ENCODE measurements at regions not wholly inside any gene's neighbourhood (a gene's known extent, or its start where the extent isn't known, plus 50 kb on each side); places are given as distances from the start of the nearest gene placed in this dataset.

- Histone ChIP-seq H3K79me1 (ENCODE audit: low read depth, low read length) (no peaks in the 10 kb centered on the region), H4K8ac (ENCODE audit: low read depth, low read length) (no peak overlapping the region), H4K91ac (ENCODE audit: low read depth, low read length, poor library complexity) (no peak overlapping the region), H3K23ac (ENCODE audit: low read depth, low read length, poor library complexity) (no peak overlapping the region), H3K9me3 (replicated peaks in 1 of 2; ENCODE audit: control insufficient read depth in 2 of 2, insufficient read depth in 1 of 2, low read depth in 1 of 2, low read length in 2 of 2) (no peaks in the 10 kb centered on the region), H3K36me3 (replicated peaks in 1 of 2; ENCODE audit: control insufficient read depth in 2 of 2, insufficient read depth in 2 of 2, low read length in 2 of 2) (no peaks in the 10 kb centered on the region), H3K27me3 (ENCODE audit: control insufficient read depth in 3 of 3, insufficient read depth in 3 of 3, low read depth in 1 of 3, low read length in 3 of 3) (no peaks in the 10 kb centered on the region), H3K18ac (ENCODE audit: low read length) (no peak overlapping the region), H2BK5ac (ENCODE audit: low read length) (no peak overlapping the region), H3K27ac (replicated peaks; ENCODE audit: low read length) (no peak overlapping the region), H3K4me2 (ENCODE audit: insufficient read depth, low read length, poor library complexity, severe bottlenecking) (no peak overlapping the region), H3K4me3 (ENCODE audit: low read length in 2 of 2) (no peak overlapping the region), H3K9ac (ENCODE audit: low read depth, low read length, poor library complexity) (no peak overlapping the region), H2AK5ac (ENCODE audit: low read depth, low read length) (no peak overlapping the region), H3K4ac (ENCODE audit: low read length) (no peak overlapping the region), H2BK12ac (ENCODE audit: low read length) (no peak overlapping the region), H2AFZ (ENCODE audit: low read length) (no peak overlapping the region), H2BK15ac (ENCODE audit: low read length) (no peak overlapping the region), H3K14ac (ENCODE audit: low read length) (no peak overlapping the region), H3K4me1 (ENCODE audit: control insufficient read depth in 2 of 2, insufficient read depth in 1 of 2, low read depth in 1 of 2, low read length in 2 of 2) (peaks cover 7 to 14% of the 10 kb centered on the region in 2 donors), H2BK120ac (ENCODE audit: low read depth, low read length) (no peak overlapping the region)
- no CpG with 5 or more reads among the region's 3 CpGs for WGBS, 2 donors (ENCODE audit: extremely low coverage in 2 of 2, insufficient read length in 2 of 2, insufficient replicate concordance in 1 of 2)
- no peak for DNase-seq (ENCODE audit: low spot score)
Measured at GRCh38 chr2:217013926-217014325, 154.1 kb upstream of the TNP1 start.

GRCh38 chr2:217011576-217011975 lies 151.7 kb upstream of the TNP1 start:
- Histone ChIP-seq H2BK120ac (ENCODE audit: low read depth, low read length) (no peak overlapping the region), H3K4me2 (ENCODE audit: insufficient read depth, low read length, poor library complexity, severe bottlenecking) (no peak overlapping the region), H3K27ac (replicated peaks; ENCODE audit: low read length) (no peak overlapping the region), H2AK5ac (ENCODE audit: low read depth, low read length) (no peak overlapping the region), H3K23ac (ENCODE audit: low read depth, low read length, poor library complexity) (no peak overlapping the region), H4K91ac (ENCODE audit: low read depth, low read length, poor library complexity) (no peak overlapping the region), H3K14ac (ENCODE audit: low read length) (no peak overlapping the region), H3K9me3 (replicated peaks in 1 of 2; ENCODE audit: control insufficient read depth in 2 of 2, insufficient read depth in 1 of 2, low read depth in 1 of 2, low read length in 2 of 2) (no peaks in the 10 kb centered on the region), H2BK15ac (ENCODE audit: low read length) (no peak overlapping the region), H2BK12ac (ENCODE audit: low read length) (no peak overlapping the region), H2BK5ac (ENCODE audit: low read length) (no peak overlapping the region), H3K9ac (ENCODE audit: low read depth, low read length, poor library complexity) (no peak overlapping the region), H3K18ac (ENCODE audit: low read length) (no peak overlapping the region), H3K27me3 (ENCODE audit: control insufficient read depth in 3 of 3, insufficient read depth in 3 of 3, low read depth in 1 of 3, low read length in 3 of 3) (no peaks in the 10 kb centered on the region), H2AFZ (ENCODE audit: low read length) (no peak overlapping the region), H3K79me1 (ENCODE audit: low read depth, low read length) (no peaks in the 10 kb centered on the region), H3K4me3 (ENCODE audit: low read length in 2 of 2) (no peak overlapping the region), H3K36me3 (replicated peaks in 1 of 2; ENCODE audit: control insufficient read depth in 2 of 2, insufficient read depth in 2 of 2, low read length in 2 of 2) (no peaks in the 10 kb centered on the region), H3K4me1 (ENCODE audit: control insufficient read depth in 2 of 2, insufficient read depth in 1 of 2, low read depth in 1 of 2, low read length in 2 of 2) (peaks cover 4 to 5% of the 10 kb centered on the region in 2 donors), H3K4ac (ENCODE audit: low read length) (no peak overlapping the region), H4K8ac (ENCODE audit: low read depth, low read length) (no peak overlapping the region)
- WGBS, 2 donors (ENCODE audit: extremely low coverage in 2 of 2, insufficient read length in 2 of 2, insufficient replicate concordance in 1 of 2), result no CpG with 5 or more reads among the region's 4 CpGs
- no peak for DNase-seq (ENCODE audit: low spot score)

DNA sequence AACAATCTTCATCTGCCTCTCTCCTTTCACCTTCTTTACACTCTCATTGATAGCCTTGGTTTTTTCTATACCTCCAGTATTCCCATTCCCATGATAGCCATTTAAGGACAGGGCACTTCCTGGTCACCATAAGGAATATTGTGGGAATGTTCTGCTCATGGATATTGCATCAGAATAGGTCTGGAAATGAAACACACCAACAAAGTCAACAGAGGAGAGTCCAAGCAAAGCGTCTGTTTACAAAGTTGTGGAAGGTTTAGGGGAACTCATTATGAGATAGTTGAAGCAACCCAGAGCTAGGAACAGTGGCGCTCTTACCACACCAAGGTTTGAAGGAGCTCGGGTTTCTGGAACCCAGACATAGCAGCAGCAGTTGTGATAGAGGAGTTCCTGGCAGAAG lies 150.3 kb upstream of the TNP1 start:
- H2BK15ac ChIP-seq (ENCODE audit: low read length), result no peak overlapping the region
- no peak overlapping the region for H3K27ac ChIP-seq (replicated peaks; ENCODE audit: low read length)
- H3K27me3 ChIP-seq (ENCODE audit: control insufficient read depth in 3 of 3, insufficient read depth in 3 of 3, low read depth in 1 of 3, low read length in 3 of 3), result no peaks in the 10 kb centered on the region
- H2AK5ac ChIP-seq (ENCODE audit: low read depth, low read length), result no peak overlapping the region
- H2BK12ac ChIP-seq (ENCODE audit: low read length), result no peak overlapping the region
- no peak overlapping the region for H3K4me2 ChIP-seq (ENCODE audit: insufficient read depth, low read length, poor library complexity, severe bottlenecking)
- DNase-seq (ENCODE audit: low spot score), result no peak
- no peaks in the 10 kb centered on the region for H3K9me3 ChIP-seq (replicated peaks in 1 of 2; ENCODE audit: control insufficient read depth in 2 of 2, insufficient read depth in 1 of 2, low read depth in 1 of 2, low read length in 2 of 2)
- H3K4me1 ChIP-seq (ENCODE audit: control insufficient read depth in 2 of 2, insufficient read depth in 1 of 2, low read depth in 1 of 2, low read length in 2 of 2), result peaks cover 0 to 2% of the 10 kb centered on the region in 2 donors
- no peak overlapping the region for H3K4ac ChIP-seq (ENCODE audit: low read length)
- no peak overlapping the region for H2BK5ac ChIP-seq (ENCODE audit: low read length)
- no peak overlapping the region for H2AFZ ChIP-seq (ENCODE audit: low read length)
- H3K23ac ChIP-seq (ENCODE audit: low read depth, low read length, poor library complexity), result no peak overlapping the region
- H3K9ac ChIP-seq (ENCODE audit: low read depth, low read length, poor library complexity), result no peak overlapping the region
- no peak overlapping the region for H4K91ac ChIP-seq (ENCODE audit: low read depth, low read length, poor library complexity)
- H3K18ac ChIP-seq (ENCODE audit: low read length), result no peak overlapping the region
- WGBS, 2 donors (ENCODE audit: extremely low coverage in 2 of 2, insufficient read length in 2 of 2, insufficient replicate concordance in 1 of 2), result no CpG with 5 or more reads among the region's 3 CpGs
- no peak overlapping the region for H4K8ac ChIP-seq (ENCODE audit: low read depth, low read length)
- no peak overlapping the region for H2BK120ac ChIP-seq (ENCODE audit: low read depth, low read length)
- no peak overlapping the region for H3K4me3 ChIP-seq (ENCODE audit: low read length in 2 of 2)
- H3K14ac ChIP-seq (ENCODE audit: low read length), result no peak overlapping the region
- no peaks in the 10 kb centered on the region for H3K79me1 ChIP-seq (ENCODE audit: low read depth, low read length)
- H3K36me3 ChIP-seq (replicated peaks in 1 of 2; ENCODE audit: control insufficient read depth in 2 of 2, insufficient read depth in 2 of 2, low read length in 2 of 2), result no peaks in the 10 kb centered on the region

DNA sequence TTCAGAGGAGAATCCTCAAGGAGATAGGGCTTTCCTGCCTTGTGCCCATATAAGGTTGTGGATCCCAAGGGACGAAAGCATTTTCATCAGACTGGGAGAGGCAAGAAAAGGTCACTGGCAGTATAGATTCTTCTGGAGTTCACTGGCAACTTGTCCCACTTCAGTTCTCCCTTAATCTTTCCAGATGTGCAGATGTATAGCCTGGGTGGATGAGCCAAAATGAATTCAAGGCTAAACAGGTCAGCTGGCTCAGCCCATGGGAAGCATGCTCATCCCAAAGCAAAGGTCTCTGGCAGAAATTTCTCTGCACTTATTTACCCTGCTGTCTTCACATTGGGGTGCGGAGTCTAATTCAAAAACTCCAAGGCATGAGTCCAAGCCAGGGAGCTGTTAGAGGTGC lies 148.9 kb upstream of the TNP1 start:
- no peak overlapping the region for H4K91ac ChIP-seq (ENCODE audit: low read depth, low read length, poor library complexity)
- H3K23ac ChIP-seq (ENCODE audit: low read depth, low read length, poor library complexity), result no peak overlapping the region
- H3K36me3 ChIP-seq (replicated peaks in 1 of 2; ENCODE audit: control insufficient read depth in 2 of 2, insufficient read depth in 2 of 2, low read length in 2 of 2), result no peaks in the 10 kb centered on the region
- no peak overlapping the region for H2BK5ac ChIP-seq (ENCODE audit: low read length)
- H3K9ac ChIP-seq (ENCODE audit: low read depth, low read length, poor library complexity), result no peak overlapping the region
- no peaks in the 10 kb centered on the region for H3K79me1 ChIP-seq (ENCODE audit: low read depth, low read length)
- DNase-seq (ENCODE audit: low spot score), result no peak
- H3K4me3 ChIP-seq (ENCODE audit: low read length in 2 of 2), result no peak overlapping the region
- H3K4me2 ChIP-seq (ENCODE audit: insufficient read depth, low read length, poor library complexity, severe bottlenecking), result no peak overlapping the region
- no peak overlapping the region for H4K8ac ChIP-seq (ENCODE audit: low read depth, low read length)
- no peak overlapping the region for H2BK120ac ChIP-seq (ENCODE audit: low read depth, low read length)
- no peak overlapping the region for H2AK5ac ChIP-seq (ENCODE audit: low read depth, low read length)
- no peak overlapping the region for H3K27ac ChIP-seq (replicated peaks; ENCODE audit: low read length)
- no peak overlapping the region for H2BK15ac ChIP-seq (ENCODE audit: low read length)
- no peaks in the 10 kb centered on the region for H3K4me1 ChIP-seq (ENCODE audit: control insufficient read depth in 2 of 2, insufficient read depth in 1 of 2, low read depth in 1 of 2, low read length in 2 of 2)
- H3K4ac ChIP-seq (ENCODE audit: low read length), result no peak overlapping the region
- H3K14ac ChIP-seq (ENCODE audit: low read length), result no peak overlapping the region
- H2AFZ ChIP-seq (ENCODE audit: low read length), result no peak overlapping the region
- H3K27me3 ChIP-seq (ENCODE audit: control insufficient read depth in 3 of 3, insufficient read depth in 3 of 3, low read depth in 1 of 3, low read length in 3 of 3), result no peaks in the 10 kb centered on the region
- no peak overlapping the region for H2BK12ac ChIP-seq (ENCODE audit: low read length)
- no peaks in the 10 kb centered on the region for H3K9me3 ChIP-seq (replicated peaks in 1 of 2; ENCODE audit: control insufficient read depth in 2 of 2, insufficient read depth in 1 of 2, low read depth in 1 of 2, low read length in 2 of 2)
- no CpG with 5 or more reads among the region's 2 CpGs for WGBS, 2 donors (ENCODE audit: extremely low coverage in 2 of 2, insufficient read length in 2 of 2, insufficient replicate concordance in 1 of 2)
- H3K18ac ChIP-seq (ENCODE audit: low read length), result no peak overlapping the region

Data from neuronal stem cell (in vitro differentiated cells).